ENCODE measurements at regions not wholly inside any gene's neighbourhood (a gene's known extent, or its start where the extent isn't known, plus 50 kb on each side); places are given as distances from the start of the nearest gene placed in this dataset.

DNA sequence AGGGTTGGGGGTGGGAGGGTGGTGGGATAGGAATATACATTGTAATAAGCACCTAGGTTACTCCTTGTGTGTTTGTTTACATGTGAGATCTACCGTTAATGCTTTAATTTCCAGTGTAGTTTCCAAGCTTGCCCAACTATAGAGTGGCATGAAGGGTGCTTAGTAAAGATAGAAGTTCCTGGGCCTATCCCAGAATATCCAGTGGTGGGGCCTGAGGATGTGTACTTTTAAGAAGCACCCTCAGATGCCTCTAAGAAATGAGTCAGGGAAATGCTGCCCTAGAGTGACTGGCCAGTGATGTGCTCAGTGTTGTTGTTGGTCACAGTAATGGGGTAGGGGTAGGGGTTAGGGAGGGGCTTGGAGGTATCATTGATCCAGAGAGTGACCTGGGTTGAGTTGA, 141.3 kb downstream of the TSEN15 start:
- TF ChIP-seq, protein P1, sequence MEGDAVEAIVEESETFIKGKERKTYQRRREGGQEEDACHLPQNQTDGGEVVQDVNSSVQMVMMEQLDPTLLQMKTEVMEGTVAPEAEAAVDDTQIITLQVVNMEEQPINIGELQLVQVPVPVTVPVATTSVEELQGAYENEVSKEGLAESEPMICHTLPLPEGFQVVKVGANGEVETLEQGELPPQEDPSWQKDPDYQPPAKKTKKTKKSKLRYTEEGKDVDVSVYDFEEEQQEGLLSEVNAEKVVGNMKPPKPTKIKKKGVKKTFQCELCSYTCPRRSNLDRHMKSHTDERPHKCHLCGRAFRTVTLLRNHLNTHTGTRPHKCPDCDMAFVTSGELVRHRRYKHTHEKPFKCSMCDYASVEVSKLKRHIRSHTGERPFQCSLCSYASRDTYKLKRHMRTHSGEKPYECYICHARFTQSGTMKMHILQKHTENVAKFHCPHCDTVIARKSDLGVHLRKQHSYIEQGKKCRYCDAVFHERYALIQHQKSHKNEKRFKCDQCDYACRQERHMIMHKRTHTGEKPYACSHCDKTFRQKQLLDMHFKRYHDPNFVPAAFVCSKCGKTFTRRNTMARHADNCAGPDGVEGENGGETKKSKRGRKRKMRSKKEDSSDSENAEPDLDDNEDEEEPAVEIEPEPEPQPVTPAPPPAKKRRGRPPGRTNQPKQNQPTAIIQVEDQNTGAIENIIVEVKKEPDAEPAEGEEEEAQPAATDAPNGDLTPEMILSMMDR (IDR thresholded peaks at IDR 0.05; ENCODE audit: low read depth, low read length, poor library complexity, severe bottlenecking), result no peak
- TF ChIP-seq EZH2phosphoT487 (IDR thresholded peaks at IDR 0.05; ENCODE audit: borderline replicate concordance, low read length), result no peak
